GM23248 (cell line): ENCODE measurements at regions not wholly inside any gene's neighbourhood (a gene's known extent, or its start where the extent isn't known, plus 50 kb on each side); places are given as distances from the start of the nearest gene placed in this dataset.
A peak's percentile ranks its signal among the peaks of the same experiment; 100 is the strongest.

Experiments used
- DNase-seq: peaks from one replicate; pipeline ENCODE4 v3.0.0-alpha.2; 2015
- H2AFZ ChIP-seq: fragments of 200-600 bp; sonication (generic); 2 replicates; pipeline ENCODE4 v1.6.1; 2016; ENCODE audit warnings: antibody characterized with exemption
- H3F3A ChIP-seq: fragments of 200-600 bp; sonication (generic); 2 replicates; pipeline ENCODE4 v1.6.1; 2016; ENCODE audit warnings: mild to moderate bottlenecking, antibody characterized with exemption, mixed run types; ENCODE audit not compliant: insufficient read depth
- H3K27ac ChIP-seq: fragments of 200-600 bp; sonication (generic); 2 replicates; pipeline ENCODE4 v1.5.1; 2016; ENCODE audit warnings: mild to moderate bottlenecking
- H3K27me3 ChIP-seq: fragments of 200-600 bp; sonication (generic); replicated peaks from 2 replicates; pipeline ENCODE4 v1.6.1; 2016; ENCODE audit warnings: mild to moderate bottlenecking; ENCODE audit not compliant: insufficient read depth
- H3K36me3 ChIP-seq: fragments of 200-600 bp; sonication (generic); 2 replicates; pipeline ENCODE4 v1.6.1; 2016; ENCODE audit warnings: low read depth, mild to moderate bottlenecking
- H3K4me1 ChIP-seq: fragments of 200-600 bp; sonication (generic); 2 replicates; pipeline ENCODE4 v1.6.1; 2016; ENCODE audit warnings: mild to moderate bottlenecking; ENCODE audit not compliant: insufficient read depth
- H3K4me2 ChIP-seq: fragments of 200-600 bp; sonication (generic); one replicate; pipeline ENCODE4 v1.6.1; 2016; ENCODE audit warnings: mild to moderate bottlenecking; ENCODE audit not compliant: unreplicated experiment
- H3K4me3 ChIP-seq: fragments of 200-600 bp; sonication (generic); 2 replicates; pipeline ENCODE4 v1.5.1; 2016; ENCODE audit warnings: mild to moderate bottlenecking
- H3K79me2 ChIP-seq: fragments of 200-600 bp; sonication (generic); 2 replicates; pipeline ENCODE4 v1.6.1; 2016; ENCODE audit warnings: mild to moderate bottlenecking; ENCODE audit not compliant: insufficient read depth
- H3K9ac ChIP-seq: fragments of 200-600 bp; sonication (generic); 2 replicates; pipeline ENCODE4 v1.6.1; 2016; ENCODE audit warnings: mild to moderate bottlenecking
- H3K9me2 ChIP-seq: fragments of 200-600 bp; sonication (generic); 2 replicates; pipeline ENCODE4 v1.6.1; 2016; ENCODE audit warnings: mixed run types, mild to moderate bottlenecking, moderate library complexity; ENCODE audit not compliant: insufficient read depth
- H3K9me3 ChIP-seq: fragments of 200-600 bp; sonication (generic); one replicate; pipeline ENCODE4 v1.6.1; 2017; ENCODE audit warnings: low read depth
- H4K20me1 ChIP-seq: fragments of 200-600 bp; sonication (generic); 2 replicates; pipeline ENCODE4 v1.6.0; 2016; ENCODE audit not compliant: insufficient read depth
- EZH2 ChIP-seq: fragments of 200-600 bp; sonication (generic); IDR thresholded peaks from 2 replicates; pipeline ENCODE4 v1.6.1; 2018; ENCODE audit warnings: antibody characterized with exemption, mild to moderate bottlenecking; ENCODE audit not compliant: insufficient read depth, poor library complexity, severe bottlenecking
- EZH2phosphoT487 ChIP-seq: fragments of 200-600 bp; sonication (generic); IDR thresholded peaks from 2 replicates; pipeline ENCODE4 v1.6.1; 2018; ENCODE audit warnings: antibody characterized with exemption, moderate library complexity, mild to moderate bottlenecking, low read depth; ENCODE audit not compliant: insufficient read depth
- WGBS, 2 experiments: methylation state at CpG; one replicate each; pipeline ENCODE4 v1.1.6; 2015 to 2017; ENCODE audit warnings: low lambda C conversion rate in 2 of 2, low coverage in 1 of 2; ENCODE audit errors: missing lambda C conversion rate in 2 of 2; 5-methylcytosine and 5-hydroxymethylcytosine counted together
- in situ Hi-C: fragments of 300-500 bp; cut with MboI; formaldehyde crosslinking; loops from 2 replicates; pipeline ENCODE4 v1.15.0; 2020

- H3K27ac ChIP-seq: no peak overlapping the region
- no peaks in the 10 kb centered on the region for H3K79me2 ChIP-seq
- H3K9ac ChIP-seq: no peak overlapping the region
- 100% methylated on average over 1 of the region's 1 CpG for WGBS, 2 experiments
- peaks cover 6% of the 10 kb centered on the region for H3F3A ChIP-seq
- H3K4me3 ChIP-seq: no peak overlapping the region
- no peaks in the 10 kb centered on the region for H4K20me1 ChIP-seq
- no peaks in the 10 kb centered on the region for H3K36me3 ChIP-seq
- TF ChIP-seq EZH2 (no peak), EZH2phosphoT487 (no peak)
- peaks cover 16% of the 10 kb centered on the region for H3K4me1 ChIP-seq
- H3K4me2 ChIP-seq: no peak overlapping the region
- 0 out of 2 replicates have a peak overlapping the region, but pooled peaks have one; percentile 4 for H2AFZ ChIP-seq
- no peaks in the 10 kb centered on the region for H3K9me3 ChIP-seq
- DNase-seq: peak; percentile 27
- in situ Hi-C loops: no loop called here
- H3K27me3 ChIP-seq: no peaks in the 10 kb centered on the region
- no peaks in the 10 kb centered on the region for H3K9me2 ChIP-seq
Measured at GRCh38 chr4:156556336-156556735, 415.3 kb downstream of the PDGFC start.

- Histone ChIP-seq H3K9ac (no peak overlapping the region), H3K4me1 (peaks cover 5% of the 10 kb centered on the region; the same call in 1 of the 2 replicates), H3K27ac (no peak overlapping the region), H3K36me3 (no peaks in the 10 kb centered on the region), H3K9me2 (no peaks in the 10 kb centered on the region; the same call in 1 of the 2 replicates), H3K9me3 (no peaks in the 10 kb centered on the region), H3K4me2 (no peak overlapping the region), H3K27me3 (no peaks in the 10 kb centered on the region), H2AFZ (no peak overlapping the region), H4K20me1 (no peaks in the 10 kb centered on the region), H3K4me3 (no peak overlapping the region), H3K79me2 (no peaks in the 10 kb centered on the region), H3F3A (peaks cover 4% of the 10 kb centered on the region)
- WGBS, 2 experiments: 94 to 100% methylated on average over 1 of the region's 1 CpG
- TF ChIP-seq EZH2: no peak
- no peak for TF ChIP-seq EZH2phosphoT487
- in situ Hi-C loops: no loop called here
- DNase-seq: no peak
Measured at GRCh38 chr4:156553659-156554058, 417.9 kb downstream of the PDGFC start.

- 64 to 74% methylated on average over 2 of the region's 2 CpGs for WGBS, 2 experiments
- peak overlapping the region; percentile 10; the same call in 1 of the 2 replicates for H3K27ac ChIP-seq
- H3K4me2 ChIP-seq: peak overlapping the region; percentile 66
Measured at GRCh38 chr4:156547891-156548290, 423.7 kb downstream of the PDGFC start.

DNA sequence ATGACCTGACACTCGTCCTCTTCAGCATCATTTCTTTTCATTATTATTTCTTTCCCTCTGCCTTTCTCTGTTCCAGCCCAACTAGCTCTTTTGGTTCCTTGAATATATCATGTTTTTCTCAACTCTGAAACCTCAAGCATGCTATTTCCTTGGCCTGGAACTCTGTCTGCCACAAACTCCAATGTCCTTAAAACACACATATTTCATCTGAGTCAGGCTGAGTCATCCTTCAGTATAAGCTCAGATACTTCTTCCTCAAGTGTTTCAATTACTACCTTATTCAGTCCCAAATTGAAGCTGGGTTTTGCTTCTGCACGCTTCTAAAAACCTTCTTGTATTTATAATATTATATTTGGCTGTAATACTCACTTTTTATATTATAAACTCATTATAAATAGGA is 424.2 kb downstream of the PDGFC start:
- H3K79me2 ChIP-seq: no peaks in the 10 kb centered on the region
- TF ChIP-seq EZH2 (no peak), EZH2phosphoT487 (no peak)
- H3K9me3 ChIP-seq: no peaks in the 10 kb centered on the region
- H3K27ac ChIP-seq: peak overlapping the region; percentile 48
- no peak overlapping the region for H3K4me3 ChIP-seq
- no peaks in the 10 kb centered on the region for H3K27me3 ChIP-seq
- H3K4me2 ChIP-seq: peak overlapping the region; percentile 66
- WGBS, 2 experiments: 27 to 33% methylated on average over 2 of the region's 2 CpGs
- H2AFZ ChIP-seq: peak overlapping the region; percentile 18; the same call in 1 of the 2 replicates
- no peaks in the 10 kb centered on the region; the same call in 1 of the 2 replicates for H3K9me2 ChIP-seq
- H4K20me1 ChIP-seq: no peaks in the 10 kb centered on the region
- peak; percentile 93 for DNase-seq
- peaks cover 34% of the 10 kb centered on the region for H3F3A ChIP-seq
- in situ Hi-C loops: no loop called here
- peaks cover 38% of the 10 kb centered on the region for H3K4me1 ChIP-seq
- no peaks in the 10 kb centered on the region for H3K36me3 ChIP-seq
- 0 out of 2 replicates have a peak overlapping the region, but pooled peaks have one; percentile 10 for H3K9ac ChIP-seq

More at GRCh38 chr4:156547891-156548290, 423.7 kb downstream of the PDGFC start:
- no peaks in the 10 kb centered on the region for H3K9me3 ChIP-seq
- peaks cover 38% of the 10 kb centered on the region for H3K4me1 ChIP-seq
- no peak overlapping the region for H2AFZ ChIP-seq
- no peaks in the 10 kb centered on the region for H4K20me1 ChIP-seq
- H3K79me2 ChIP-seq: no peaks in the 10 kb centered on the region
- TF ChIP-seq EZH2phosphoT487: no peak
- TF ChIP-seq EZH2: no peak
- H3F3A ChIP-seq: peaks cover 34% of the 10 kb centered on the region
- no peak overlapping the region for H3K9ac ChIP-seq
- DNase-seq: peak; percentile 47
- no peaks in the 10 kb centered on the region for H3K36me3 ChIP-seq
- no peak overlapping the region for H3K4me3 ChIP-seq
- H3K9me2 ChIP-seq: no peaks in the 10 kb centered on the region; the same call in 1 of the 2 replicates
- H3K27me3 ChIP-seq: no peaks in the 10 kb centered on the region
- in situ Hi-C loops: no loop called here
